Spleen (tissue), 7 donors: ENCODE measurements at regions not wholly inside any gene's neighbourhood (a gene's known extent, or its start where the extent isn't known, plus 50 kb on each side); places are given as distances from the start of the nearest gene placed in this dataset.

Source experiments
- POLR2A ChIP-seq, 3 donors: fragments of 450-650 bp; IDR thresholded peaks; one replicate each; pipeline ENCODE4 v1.5.1; 2017; ENCODE audit warnings: antibody characterized with exemption in 3 of 3, mild to moderate bottlenecking in 1 of 3
- POLR2AphosphoS5 ChIP-seq, 3 donors: sonication (generic); formaldehyde crosslinking; IDR thresholded peaks; one replicate each; pipeline ENCODE4 v1.5.1; 2017; ENCODE audit warnings: antibody characterized with exemption in 3 of 3
- TF ChIP-seq, protein P1 (sequence below), 11 experiments: fragments of 200-600 bp in 7 of 11; fragments of 450-650 bp in 4 of 11; sonication (generic) in 4 of 11; IDR thresholded peaks in 8 of 11; conservative IDR thresholded peaks in 3 of 11; 1 replicate in 7 of 11; 2 replicates in 4 of 11; pipeline versions ENCODE4 v1.4.0 to v1.8.0; 2016 to 2021; ENCODE audit warnings: antibody characterized with exemption in 11 of 11, inconsistent platforms in 4 of 11, mild to moderate bottlenecking in 1 of 11
- donor health status: DM: no; HTN: no; CAD: no; lungs with moderate emphysema.
- donor health status: DM: no; HTN: no; CAD: no.
- donor health status: DM: no; HTN: no; CAD: no.

GRCh38 chr5:152688561-152689249, 283.6 kb upstream of the NMUR2 start:
- TF ChIP-seq, protein P1, sequence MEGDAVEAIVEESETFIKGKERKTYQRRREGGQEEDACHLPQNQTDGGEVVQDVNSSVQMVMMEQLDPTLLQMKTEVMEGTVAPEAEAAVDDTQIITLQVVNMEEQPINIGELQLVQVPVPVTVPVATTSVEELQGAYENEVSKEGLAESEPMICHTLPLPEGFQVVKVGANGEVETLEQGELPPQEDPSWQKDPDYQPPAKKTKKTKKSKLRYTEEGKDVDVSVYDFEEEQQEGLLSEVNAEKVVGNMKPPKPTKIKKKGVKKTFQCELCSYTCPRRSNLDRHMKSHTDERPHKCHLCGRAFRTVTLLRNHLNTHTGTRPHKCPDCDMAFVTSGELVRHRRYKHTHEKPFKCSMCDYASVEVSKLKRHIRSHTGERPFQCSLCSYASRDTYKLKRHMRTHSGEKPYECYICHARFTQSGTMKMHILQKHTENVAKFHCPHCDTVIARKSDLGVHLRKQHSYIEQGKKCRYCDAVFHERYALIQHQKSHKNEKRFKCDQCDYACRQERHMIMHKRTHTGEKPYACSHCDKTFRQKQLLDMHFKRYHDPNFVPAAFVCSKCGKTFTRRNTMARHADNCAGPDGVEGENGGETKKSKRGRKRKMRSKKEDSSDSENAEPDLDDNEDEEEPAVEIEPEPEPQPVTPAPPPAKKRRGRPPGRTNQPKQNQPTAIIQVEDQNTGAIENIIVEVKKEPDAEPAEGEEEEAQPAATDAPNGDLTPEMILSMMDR (IDR thresholded peaks at IDR 0.05 in 8 of 11, conservative IDR thresholded peaks at IDR 0.05 in 3 of 11) = no peak
- no peak for TF ChIP-seq POLR2AphosphoS5 (IDR thresholded peaks at IDR 0.05)
- TF ChIP-seq POLR2A (IDR thresholded peaks at IDR 0.05) = no peak
